GM06990 (cell line): ENCODE measurements at regions not wholly inside any gene's neighbourhood (a gene's known extent, or its start where the extent isn't known, plus 50 kb on each side); places are given as distances from the start of the nearest gene placed in this dataset.
"Not testable (repeated sequence)": the region's sequence is repeated elsewhere in the genome, so short reads cannot be mapped to it uniquely, and the experiment has no call there.

Experiments
- DNase-seq: peaks from one replicate; pipeline ENCODE4 v3.0.0-alpha.2; 2011; ENCODE audit not compliant: insufficient read length; ENCODE audit errors: extremely low read depth
- H3K27me3 ChIP-seq: replicated peaks from 2 replicates; pipeline ENCODE4 v1.6.0; 2011; ENCODE audit warnings: low read length; ENCODE audit not compliant: control insufficient read depth, insufficient read depth
- H3K36me3 ChIP-seq: 2 replicates; pipeline ENCODE4 v1.5.1; 2011; ENCODE audit warnings: low read length; ENCODE audit not compliant: control insufficient read depth, insufficient read depth
- H3K4me3 ChIP-seq: replicated peaks from 2 replicates; pipeline ENCODE4 v1.5.1; 2011; ENCODE audit warnings: low read depth, mild to moderate bottlenecking, control low read depth, low read length
- CTCF ChIP-seq: IDR thresholded peaks from 2 replicates; pipeline ENCODE4 v1.5.1; 2011; ENCODE audit warnings: low read length, control low read depth, mild to moderate bottlenecking, inconsistent platforms; ENCODE audit not compliant: insufficient read depth, poor library complexity, severe bottlenecking

- no peak for DNase-seq
- H3K4me3 ChIP-seq = no peak overlapping the region
- no peak for TF ChIP-seq CTCF
- H3K36me3 ChIP-seq = no peaks in the 10 kb centered on the region
- no peaks in the 10 kb centered on the region for H3K27me3 ChIP-seq
Measured at GRCh38 chr6:169918239-169918953, 167.0 kb downstream of the ERMARD start.

DNA sequence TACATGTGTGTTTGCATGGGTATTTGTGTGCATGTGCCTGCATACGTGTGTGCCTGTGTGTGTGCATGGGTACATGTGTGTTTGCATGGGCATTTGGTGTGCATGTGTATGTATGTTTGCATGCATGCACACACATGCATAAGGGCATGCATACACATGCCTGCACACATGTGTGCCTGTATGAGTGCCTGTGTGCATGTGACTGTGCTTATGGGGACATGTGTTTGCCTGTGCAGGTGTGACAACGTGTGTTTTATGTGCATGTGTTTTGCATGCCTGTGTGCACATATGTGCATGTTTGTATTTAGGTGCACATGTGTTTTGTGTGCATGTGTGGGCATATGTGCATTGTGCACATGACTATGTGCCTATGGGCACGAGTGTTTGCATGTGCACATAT lies 165.7 kb downstream of the ERMARD start:
- Histone ChIP-seq H3K36me3 (no peaks in the 10 kb centered on the region), H3K4me3 (no peak overlapping the region), H3K27me3 (no peaks in the 10 kb centered on the region)
- no peak for DNase-seq
- no peak for TF ChIP-seq CTCF

- Histone ChIP-seq H3K36me3 (no peaks in the 10 kb centered on the region), H3K27me3 (no peaks in the 10 kb centered on the region), H3K4me3 (no peak overlapping the region)
- no peak for DNase-seq
- no peak for TF ChIP-seq CTCF
Measured at GRCh38 chr6:169915769-169916550, 164.5 kb downstream of the ERMARD start.

DNA sequence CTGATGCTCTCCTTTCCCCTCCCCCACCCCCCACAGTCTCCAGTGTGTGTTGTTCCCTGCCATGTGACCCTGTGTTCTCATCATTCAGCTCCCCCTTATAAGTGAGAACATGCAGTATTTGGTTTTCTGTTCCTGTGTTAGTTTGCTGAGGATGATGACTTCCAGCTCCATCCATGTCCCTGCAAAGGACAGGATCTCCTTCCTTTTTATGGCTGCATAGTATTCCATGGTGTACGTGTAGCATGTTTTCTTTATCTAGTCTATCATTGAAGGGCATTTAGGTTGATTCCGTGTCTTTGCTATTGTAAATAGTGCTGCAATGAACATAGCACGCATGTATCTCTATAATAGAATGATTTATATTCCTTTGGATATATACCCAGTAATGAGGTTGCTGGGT lies 162.3 kb downstream of the ERMARD start:
- H3K4me3 ChIP-seq, H3K27me3 ChIP-seq, DNase-seq, H3K36me3 ChIP-seq: not testable (repeated sequence)

DNA sequence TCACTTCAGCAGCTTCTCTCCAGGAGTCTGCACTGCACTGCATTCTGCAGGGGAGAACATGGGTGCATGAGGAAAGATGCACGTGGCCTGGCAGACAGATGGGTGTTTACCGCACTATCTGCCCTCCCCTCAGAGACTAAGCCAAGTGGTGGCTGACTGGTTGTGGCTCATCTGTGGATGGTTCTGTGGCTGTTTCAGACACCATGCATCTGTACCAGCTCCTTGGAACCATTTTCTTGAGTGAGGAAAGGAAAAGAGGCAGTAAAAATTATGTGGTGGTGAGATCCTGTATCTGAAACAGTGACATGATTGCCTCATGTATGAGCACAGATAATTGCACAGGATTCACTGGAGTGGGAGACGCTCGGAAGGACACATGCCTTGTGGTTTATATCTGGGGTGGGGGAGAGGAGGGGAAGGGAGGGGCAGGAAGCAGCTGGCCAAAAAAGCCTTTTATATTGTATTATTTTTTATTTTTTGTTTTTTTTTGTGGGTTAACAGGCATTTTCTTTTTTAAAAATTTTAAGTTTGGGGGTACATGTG lies 161.7 kb downstream of the ERMARD start:
- no peak for DNase-seq
- Histone ChIP-seq H3K36me3 (no peaks in the 10 kb centered on the region), H3K4me3 (no peak overlapping the region), H3K27me3 (no peaks in the 10 kb centered on the region)
- no peak for TF ChIP-seq CTCF
